ENCODE measurements at regions not wholly inside any gene's neighbourhood (a gene's known extent, or its start where the extent isn't known, plus 50 kb on each side); places are given as distances from the start of the nearest gene placed in this dataset.

- Histone ChIP-seq H3K4me3 (no peak overlapping the region), H3K27ac (no peak overlapping the region), H3K27me3 (no peaks in the 10 kb centered on the region), H3K36me3 (no peaks in the 10 kb centered on the region), H3K9me3 (no peaks in the 10 kb centered on the region), H3K4me1 (no peaks in the 10 kb centered on the region)
- no peak for TF ChIP-seq CTCF (IDR thresholded peaks at IDR 0.05)
- no peak for TF ChIP-seq EP300 (IDR thresholded peaks at IDR 0.05; ENCODE audit: low read depth)
- TF ChIP-seq POLR2AphosphoS5 (IDR thresholded peaks at IDR 0.05): no peak
- no peak for TF ChIP-seq POLR2A (IDR thresholded peaks at IDR 0.05)
- 69 to 78% methylated on average over 5 of the region's 5 CpGs for WGBS, 2 donors (ENCODE audit: low coverage in 1 of 2)
- intact Hi-C loops (cut with DNase I; ENCODE audit: low total_unique reads) (no loop called here), in situ Hi-C loops (cut with MboI; ENCODE audit: low pct_ligation_motif_present in 1 of 4, low pct_unique_long_range_greater_than_20kb in 1 of 4, low sequenced_read_pairs in 3 of 4) (no loop called here)
- no peak for DNase-seq
Measured at GRCh38 chr20:52252664-52253063, 61.1 kb upstream of the ZFP64 start.

GRCh38 chr20:52251827-52252226 lies 60.2 kb upstream of the ZFP64 start:
- no peak for DNase-seq
- intact Hi-C loops (cut with DNase I; ENCODE audit: low total_unique reads): no loop called here
- no peaks in the 10 kb centered on the region for H3K27me3 ChIP-seq
- in situ Hi-C loops (cut with MboI; ENCODE audit: low pct_ligation_motif_present in 1 of 4, low pct_unique_long_range_greater_than_20kb in 1 of 4, low sequenced_read_pairs in 3 of 4): no loop called here
- H3K9me3 ChIP-seq: no peaks in the 10 kb centered on the region
- no peak for TF ChIP-seq POLR2A (IDR thresholded peaks at IDR 0.05)
- TF ChIP-seq POLR2AphosphoS5 (IDR thresholded peaks at IDR 0.05): no peak
- TF ChIP-seq CTCF (IDR thresholded peaks at IDR 0.05): no peak
- TF ChIP-seq EP300 (IDR thresholded peaks at IDR 0.05; ENCODE audit: low read depth): no peak
- no peaks in the 10 kb centered on the region for H3K36me3 ChIP-seq
- no peaks in the 10 kb centered on the region for H3K4me1 ChIP-seq
- H3K4me3 ChIP-seq: no peak overlapping the region
- no peak overlapping the region for H3K27ac ChIP-seq
- 83 to 93% methylated on average over 1 to 2 of the region's 2 CpGs for WGBS, 2 donors (ENCODE audit: low coverage in 1 of 2)

- intact Hi-C loops (cut with DNase I; ENCODE audit: low total_unique reads) (no loop called here), in situ Hi-C loops (cut with MboI; ENCODE audit: low pct_ligation_motif_present in 1 of 4, low pct_unique_long_range_greater_than_20kb in 1 of 4, low sequenced_read_pairs in 3 of 4) (no loop called here)
- no peak overlapping the region for H3K4me3 ChIP-seq
- 96% methylated on average over 2 of the region's 2 CpGs; no CpG with 5 or more reads in 1 of the 2 donors for WGBS, 2 donors (ENCODE audit: low coverage in 1 of 2)
- no peaks in the 10 kb centered on the region for H3K36me3 ChIP-seq
- no peaks in the 10 kb centered on the region for H3K27me3 ChIP-seq
- no peaks in the 10 kb centered on the region for H3K9me3 ChIP-seq
- no peak for TF ChIP-seq EP300 (IDR thresholded peaks at IDR 0.05; ENCODE audit: low read depth)
- no peak for TF ChIP-seq POLR2AphosphoS5 (IDR thresholded peaks at IDR 0.05)
- no peak for TF ChIP-seq POLR2A (IDR thresholded peaks at IDR 0.05)
- no peak for TF ChIP-seq CTCF (IDR thresholded peaks at IDR 0.05)
- no peak overlapping the region for H3K27ac ChIP-seq
- H3K4me1 ChIP-seq: no peaks in the 10 kb centered on the region
- no peak for DNase-seq
Measured at GRCh38 chr20:52251136-52251700, 59.6 kb upstream of the ZFP64 start.

GRCh38 chr20:52247548-52247947 lies 56.0 kb upstream of the ZFP64 start:
- Histone ChIP-seq H3K27ac (no peak overlapping the region), H3K36me3 (no peaks in the 10 kb centered on the region), H3K4me3 (no peak overlapping the region), H3K9me3 (no peaks in the 10 kb centered on the region), H3K27me3 (no peaks in the 10 kb centered on the region), H3K4me1 (no peaks in the 10 kb centered on the region)
- intact Hi-C loops (cut with DNase I; ENCODE audit: low total_unique reads): no loop called here
- DNase-seq: no peak
- in situ Hi-C loops (cut with MboI; ENCODE audit: low pct_ligation_motif_present in 1 of 4, low pct_unique_long_range_greater_than_20kb in 1 of 4, low sequenced_read_pairs in 3 of 4): no loop called here
- 86% methylated on average over 4 of the region's 4 CpGs; no CpG with 5 or more reads in 1 of the 2 donors for WGBS, 2 donors (ENCODE audit: low coverage in 1 of 2)
- no peak for TF ChIP-seq POLR2AphosphoS5 (IDR thresholded peaks at IDR 0.05)
- TF ChIP-seq CTCF (IDR thresholded peaks at IDR 0.05): no peak
- no peak for TF ChIP-seq EP300 (IDR thresholded peaks at IDR 0.05; ENCODE audit: low read depth)
- TF ChIP-seq POLR2A (IDR thresholded peaks at IDR 0.05): no peak
